ENCODE measurements at regions not wholly inside any gene's neighbourhood (a gene's known extent, or its start where the extent isn't known, plus 50 kb on each side); places are given as distances from the start of the nearest gene placed in this dataset.

DNA sequence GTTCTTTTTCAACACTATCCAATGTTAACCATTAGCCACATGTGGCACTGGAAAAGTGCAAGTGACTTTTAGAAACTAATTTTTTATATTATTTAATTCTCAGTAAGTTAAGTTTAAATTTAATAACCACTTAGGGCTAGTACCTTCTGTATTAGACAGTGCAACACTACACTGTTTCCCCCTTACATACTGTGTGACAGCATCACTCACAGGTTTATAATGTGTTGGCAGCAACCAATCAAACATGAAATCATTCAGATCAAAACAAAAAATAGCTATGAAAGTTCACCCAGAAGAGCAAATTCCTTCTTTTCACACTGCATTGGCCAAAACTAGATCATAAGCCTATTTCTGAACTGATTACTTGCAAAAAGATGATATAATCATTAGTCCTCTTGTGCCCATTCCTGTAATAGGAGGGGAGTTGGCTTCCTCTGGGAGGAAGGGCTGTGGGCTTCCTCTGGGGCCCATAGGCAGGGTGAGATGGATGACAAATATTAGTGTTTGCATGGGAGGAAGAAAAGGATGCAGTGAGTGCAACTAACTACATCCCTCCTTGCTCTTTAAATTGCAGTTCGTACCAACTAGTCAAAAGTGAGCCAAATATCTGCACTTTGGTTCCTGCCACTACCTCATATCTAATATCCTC, 708.1 kb upstream of the RGMB start:
- DNase-seq (ENCODE audit: low read depth), result no peak
- TF ChIP-seq, protein P1, sequence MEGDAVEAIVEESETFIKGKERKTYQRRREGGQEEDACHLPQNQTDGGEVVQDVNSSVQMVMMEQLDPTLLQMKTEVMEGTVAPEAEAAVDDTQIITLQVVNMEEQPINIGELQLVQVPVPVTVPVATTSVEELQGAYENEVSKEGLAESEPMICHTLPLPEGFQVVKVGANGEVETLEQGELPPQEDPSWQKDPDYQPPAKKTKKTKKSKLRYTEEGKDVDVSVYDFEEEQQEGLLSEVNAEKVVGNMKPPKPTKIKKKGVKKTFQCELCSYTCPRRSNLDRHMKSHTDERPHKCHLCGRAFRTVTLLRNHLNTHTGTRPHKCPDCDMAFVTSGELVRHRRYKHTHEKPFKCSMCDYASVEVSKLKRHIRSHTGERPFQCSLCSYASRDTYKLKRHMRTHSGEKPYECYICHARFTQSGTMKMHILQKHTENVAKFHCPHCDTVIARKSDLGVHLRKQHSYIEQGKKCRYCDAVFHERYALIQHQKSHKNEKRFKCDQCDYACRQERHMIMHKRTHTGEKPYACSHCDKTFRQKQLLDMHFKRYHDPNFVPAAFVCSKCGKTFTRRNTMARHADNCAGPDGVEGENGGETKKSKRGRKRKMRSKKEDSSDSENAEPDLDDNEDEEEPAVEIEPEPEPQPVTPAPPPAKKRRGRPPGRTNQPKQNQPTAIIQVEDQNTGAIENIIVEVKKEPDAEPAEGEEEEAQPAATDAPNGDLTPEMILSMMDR (IDR thresholded peaks at IDR 0.05; ENCODE audit: low read depth, low read length, missing control alignments), result no peak
- no peak overlapping the region for H3K4me3 ChIP-seq (ENCODE audit: low read depth, low read length)

DNA sequence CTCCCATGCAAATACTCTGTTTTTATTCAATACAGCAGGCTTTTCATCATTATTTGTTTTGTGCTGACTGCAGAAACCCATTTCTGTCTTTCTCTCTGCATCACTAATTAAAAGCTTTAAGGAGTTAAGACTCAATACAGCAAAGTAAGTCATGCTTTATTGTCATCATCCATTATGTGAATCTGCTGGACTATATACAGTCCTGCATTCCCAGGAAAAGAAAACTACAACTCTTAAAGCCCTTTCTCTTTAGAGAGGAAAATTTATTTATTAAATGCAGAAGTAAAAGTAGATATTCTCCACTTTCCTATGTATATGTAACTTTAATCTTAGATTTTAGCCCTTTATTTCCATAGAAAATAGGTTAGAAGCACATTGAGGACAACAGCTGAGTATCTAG, 706.6 kb upstream of the RGMB start:
- H3K4me3 ChIP-seq (ENCODE audit: low read depth, low read length), result no peak overlapping the region
- no peak for DNase-seq (ENCODE audit: low read depth)
- TF ChIP-seq, protein P1 (IDR thresholded peaks at IDR 0.05; ENCODE audit: low read depth, low read length, missing control alignments), result no peak

DNA sequence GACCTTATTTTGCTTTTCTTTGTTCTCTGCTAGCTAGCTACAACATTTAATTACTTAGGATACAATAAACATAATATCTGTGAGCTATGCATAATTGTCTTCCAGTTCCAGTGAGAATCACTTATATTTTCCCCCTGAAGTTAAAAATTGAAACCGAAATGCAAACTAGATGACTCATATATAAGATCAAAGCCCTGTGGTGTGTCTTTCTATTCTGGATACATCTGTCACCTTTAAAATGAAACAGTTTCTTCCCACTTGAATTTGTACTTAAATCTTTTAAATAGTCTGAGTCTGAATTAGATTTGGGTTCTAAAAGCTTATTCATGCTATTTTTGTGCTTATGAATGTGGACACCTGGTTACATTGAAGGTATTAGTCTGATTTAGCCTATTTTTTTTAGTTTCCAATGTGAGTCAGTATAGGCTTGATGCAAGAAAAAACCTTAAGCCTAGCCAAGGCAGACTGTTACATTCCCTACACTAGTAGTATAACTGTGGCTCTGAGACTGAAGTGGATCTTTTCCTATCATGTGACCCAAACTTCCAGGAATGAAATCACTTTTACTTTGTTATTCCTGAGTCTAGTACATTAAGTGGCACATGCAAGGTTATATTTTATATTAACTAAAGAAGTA, 703.5 kb upstream of the RGMB start:
- TF ChIP-seq, protein P1 (IDR thresholded peaks at IDR 0.05; ENCODE audit: low read depth, low read length, missing control alignments), result no peak
- DNase-seq (ENCODE audit: low read depth), result no peak
- H3K4me3 ChIP-seq (ENCODE audit: low read depth, low read length), result no peak overlapping the region

DNA sequence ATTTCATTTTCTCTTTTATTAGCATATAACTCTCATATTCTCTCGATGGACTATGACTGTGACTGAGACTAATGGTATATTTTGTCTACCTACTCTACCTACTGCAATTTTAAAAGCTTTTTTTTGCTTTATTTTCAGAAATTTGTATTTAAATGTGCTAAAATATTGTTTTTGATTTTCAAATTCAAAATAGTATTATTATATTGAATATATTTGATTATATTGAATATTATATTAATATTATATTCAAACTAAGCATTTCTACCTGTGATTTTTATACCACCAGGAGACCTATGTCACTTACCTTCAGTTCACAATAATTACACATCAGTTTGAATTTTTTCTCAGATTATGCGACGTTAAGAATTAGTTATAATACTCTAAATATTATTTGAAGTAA, 700.5 kb upstream of the RGMB start:
- TF ChIP-seq, protein P1 (IDR thresholded peaks at IDR 0.05; ENCODE audit: low read depth, low read length, missing control alignments), result no peak
- no peak for DNase-seq (ENCODE audit: low read depth)
- H3K4me3 ChIP-seq (ENCODE audit: low read depth, low read length), result no peak overlapping the region

DNA sequence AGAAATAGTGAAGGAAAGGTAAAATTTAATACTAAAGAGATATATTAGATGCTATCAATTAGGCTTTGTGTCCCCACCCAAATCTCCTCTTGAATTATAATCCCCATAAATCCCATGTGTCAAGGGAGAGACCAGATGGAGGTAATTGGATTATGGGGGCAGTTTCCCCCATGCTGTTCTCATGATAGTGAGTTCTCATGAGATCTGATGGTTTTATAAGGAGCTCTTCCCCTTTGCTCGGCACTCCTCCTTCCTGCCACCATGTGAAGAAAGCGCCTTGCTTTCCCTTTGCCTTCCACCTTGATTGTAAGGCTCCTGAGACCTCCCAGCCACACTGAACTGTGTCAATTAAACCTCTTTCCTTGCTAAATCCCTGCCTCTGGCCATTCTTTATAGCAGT, 697.0 kb upstream of the RGMB start:
- H3K4me3 ChIP-seq (ENCODE audit: low read depth, low read length), result no peak overlapping the region
- TF ChIP-seq, protein P1 (IDR thresholded peaks at IDR 0.05; ENCODE audit: low read depth, low read length, missing control alignments), result no peak
- no peak for DNase-seq (ENCODE audit: low read depth)

DNA sequence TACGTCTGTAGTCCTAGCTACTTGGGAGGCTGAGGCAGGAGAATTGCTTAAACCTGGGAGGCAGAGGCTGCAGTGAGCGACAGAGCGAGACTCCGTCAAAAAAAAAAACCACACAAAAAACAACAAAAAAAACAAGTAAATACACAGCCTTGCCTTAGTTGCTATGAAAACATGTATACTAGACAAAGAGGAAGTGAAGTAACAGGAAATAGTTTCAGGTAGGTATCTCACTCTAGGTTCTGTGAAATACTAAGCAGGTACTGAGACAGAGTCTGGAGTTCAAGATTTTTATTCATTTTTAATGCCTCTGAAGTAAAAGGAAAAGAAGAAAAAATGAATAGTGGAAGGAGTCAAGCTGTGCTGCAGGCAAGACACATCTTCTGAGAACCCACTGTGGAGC, 687.9 kb upstream of the RGMB start:
- TF ChIP-seq, protein P1 (IDR thresholded peaks at IDR 0.05; ENCODE audit: low read depth, low read length, missing control alignments), result no peak
- no peak for DNase-seq (ENCODE audit: low read depth)
- H3K4me3 ChIP-seq (ENCODE audit: low read depth, low read length), result no peak overlapping the region

DNA sequence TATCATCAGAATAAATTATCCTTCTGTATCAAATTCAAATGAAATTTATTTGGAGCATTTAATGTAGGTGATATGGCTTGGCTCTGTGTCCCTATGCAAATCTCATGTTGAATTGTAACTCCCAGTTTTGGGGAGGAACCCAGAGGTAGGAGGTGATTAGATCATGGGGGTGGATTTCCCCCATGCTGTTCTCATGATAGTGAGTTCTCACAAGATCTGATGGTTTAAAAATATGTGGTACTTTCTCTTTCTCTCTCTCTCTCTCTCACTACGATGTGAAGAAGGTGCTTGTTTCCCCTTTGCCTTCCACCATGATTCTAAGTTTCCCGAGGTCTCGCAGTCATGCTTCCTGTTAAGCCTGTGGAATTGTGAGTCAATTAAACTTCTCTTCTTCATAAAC, 678.4 kb upstream of the RGMB start:
- TF ChIP-seq, protein P1 (IDR thresholded peaks at IDR 0.05; ENCODE audit: low read depth, low read length, missing control alignments), result no peak
- no peak overlapping the region for H3K4me3 ChIP-seq (ENCODE audit: low read depth, low read length)
- DNase-seq (ENCODE audit: low read depth), result no peak

Data from GM12864 (cell line).